ENCODE measurements at regions not wholly inside any gene's neighbourhood (a gene's known extent, or its start where the extent isn't known, plus 50 kb on each side); places are given as distances from the start of the nearest gene placed in this dataset.

DNA sequence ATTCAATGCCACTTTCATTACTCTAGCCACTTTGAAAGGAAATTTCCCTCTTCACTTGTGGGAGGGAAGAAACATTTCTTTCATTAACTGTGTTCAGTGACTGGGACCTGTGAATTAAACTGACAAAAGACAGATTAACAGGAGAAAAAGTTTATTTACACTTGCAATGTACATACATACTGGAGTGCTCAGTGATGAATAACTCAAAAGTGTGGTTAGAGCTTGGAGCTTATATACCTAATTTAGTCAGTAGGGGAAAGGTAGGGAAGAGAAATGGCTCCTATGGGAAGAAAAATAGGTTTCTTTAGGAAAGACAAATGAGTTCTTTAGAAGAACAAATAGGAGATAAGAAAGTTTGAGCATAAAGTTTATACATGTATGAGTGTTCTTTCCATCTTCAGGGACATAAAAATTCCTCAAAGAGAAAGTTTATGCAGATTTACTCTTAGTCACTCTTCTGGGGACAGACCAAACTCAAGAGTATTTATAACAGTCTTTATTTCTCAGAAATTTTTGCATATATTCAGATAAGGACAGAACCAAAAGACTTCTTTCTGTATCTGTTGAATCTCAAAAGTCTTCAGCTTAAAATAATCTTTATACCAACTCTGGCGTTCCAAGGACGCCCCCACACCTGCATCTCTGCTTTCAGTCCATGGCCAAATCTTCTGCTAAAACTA lies 120.0 kb upstream of the RAI14 start:
- no peak overlapping the region for H3K27ac ChIP-seq
- ATAC-seq (no peak), DNase-seq (no peak)
- intact Hi-C loops (cut with DNase I): loop anchor here (10.0 kb wide), 1 partner anchor 51 kb away; no protein-coding TSS in a partner anchor
- peaks cover 35% of the 10 kb centered on the region for H3K4me1 ChIP-seq
- no peaks in the 10 kb centered on the region for H3K27me3 ChIP-seq (ENCODE audit: low read depth)
- TF ChIP-seq, protein P1, sequence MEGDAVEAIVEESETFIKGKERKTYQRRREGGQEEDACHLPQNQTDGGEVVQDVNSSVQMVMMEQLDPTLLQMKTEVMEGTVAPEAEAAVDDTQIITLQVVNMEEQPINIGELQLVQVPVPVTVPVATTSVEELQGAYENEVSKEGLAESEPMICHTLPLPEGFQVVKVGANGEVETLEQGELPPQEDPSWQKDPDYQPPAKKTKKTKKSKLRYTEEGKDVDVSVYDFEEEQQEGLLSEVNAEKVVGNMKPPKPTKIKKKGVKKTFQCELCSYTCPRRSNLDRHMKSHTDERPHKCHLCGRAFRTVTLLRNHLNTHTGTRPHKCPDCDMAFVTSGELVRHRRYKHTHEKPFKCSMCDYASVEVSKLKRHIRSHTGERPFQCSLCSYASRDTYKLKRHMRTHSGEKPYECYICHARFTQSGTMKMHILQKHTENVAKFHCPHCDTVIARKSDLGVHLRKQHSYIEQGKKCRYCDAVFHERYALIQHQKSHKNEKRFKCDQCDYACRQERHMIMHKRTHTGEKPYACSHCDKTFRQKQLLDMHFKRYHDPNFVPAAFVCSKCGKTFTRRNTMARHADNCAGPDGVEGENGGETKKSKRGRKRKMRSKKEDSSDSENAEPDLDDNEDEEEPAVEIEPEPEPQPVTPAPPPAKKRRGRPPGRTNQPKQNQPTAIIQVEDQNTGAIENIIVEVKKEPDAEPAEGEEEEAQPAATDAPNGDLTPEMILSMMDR (IDR thresholded peaks at IDR 0.05): no peak
- H3K4me3 ChIP-seq: no peak overlapping the region
- H3K36me3 ChIP-seq: no peaks in the 10 kb centered on the region
- no peaks in the 10 kb centered on the region for H3K9me3 ChIP-seq

DNA sequence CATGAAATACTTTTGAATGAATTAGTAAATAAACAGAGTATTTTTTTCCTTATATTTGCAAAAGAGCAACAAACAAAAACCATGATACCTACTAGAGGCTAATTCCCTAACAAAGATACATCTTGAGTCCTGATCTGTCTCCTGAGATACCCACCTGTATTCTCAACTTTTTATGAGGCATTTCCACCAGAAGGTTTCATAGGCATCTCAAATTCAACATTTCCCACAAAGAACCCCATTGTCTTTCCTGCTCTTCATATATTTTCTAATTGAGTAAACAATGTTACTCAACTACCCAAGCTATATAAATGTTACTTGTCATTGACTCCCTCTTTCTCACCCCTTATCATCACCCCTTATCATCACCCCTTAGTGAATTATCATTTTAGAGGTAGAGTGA lies 119.4 kb upstream of the RAI14 start:
- TF ChIP-seq, protein P1 (IDR thresholded peaks at IDR 0.05): no peak
- DNase-seq: no peak
- peaks cover 30% of the 10 kb centered on the region for H3K4me1 ChIP-seq
- no peaks in the 10 kb centered on the region for H3K36me3 ChIP-seq
- intact Hi-C loops (cut with DNase I): loop anchor here (10.0 kb wide), 1 partner anchor 52 kb away; no protein-coding TSS in a partner anchor
- H3K27ac ChIP-seq: no peak overlapping the region
- H3K9me3 ChIP-seq: no peaks in the 10 kb centered on the region
- no peak overlapping the region for H3K4me3 ChIP-seq
- ATAC-seq: no peak
- no peaks in the 10 kb centered on the region for H3K27me3 ChIP-seq (ENCODE audit: low read depth)

DNA sequence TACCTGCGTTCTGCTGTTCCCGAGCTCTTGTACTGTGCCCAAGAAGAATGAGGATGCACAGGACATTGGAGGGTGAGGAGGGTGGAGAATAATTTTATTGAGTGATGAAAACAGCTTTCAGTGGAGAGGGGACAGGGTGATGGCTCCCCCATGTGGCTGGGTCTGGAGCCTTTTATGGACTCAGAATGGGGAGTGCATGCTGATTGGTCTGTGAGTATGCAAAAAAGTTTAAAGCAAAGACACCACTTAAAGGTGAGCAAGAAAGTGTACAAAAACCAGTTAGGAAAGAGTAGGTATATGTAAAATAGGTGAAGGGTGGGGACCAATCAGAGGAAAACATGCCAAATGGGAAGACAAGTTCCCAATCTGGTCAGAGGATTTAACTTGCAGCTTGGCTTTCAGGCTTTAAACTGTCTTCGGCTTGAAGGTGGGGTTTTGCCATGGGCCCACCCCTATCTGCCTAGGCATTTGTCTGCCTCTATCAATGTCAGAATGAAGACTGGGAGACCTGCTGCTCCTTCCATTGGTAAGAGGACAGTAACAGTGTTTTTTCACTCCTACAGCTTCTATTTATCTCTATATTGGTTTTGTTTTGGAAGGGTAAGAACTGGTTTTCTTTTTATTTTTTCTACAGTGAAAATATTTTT lies 118.0 kb upstream of the RAI14 start:
- TF ChIP-seq, protein P1 (IDR thresholded peaks at IDR 0.05): peak; percentile 49
- ATAC-seq (peak; percentile 30 to 62), DNase-seq (no peak)
- Histone ChIP-seq H3K27me3 (ENCODE audit: low read depth) (no peaks in the 10 kb centered on the region), H3K27ac (no peak overlapping the region), H3K4me1 (peaks cover 19% of the 10 kb centered on the region), H3K36me3 (no peaks in the 10 kb centered on the region), H3K4me3 (no peak overlapping the region), H3K9me3 (no peaks in the 10 kb centered on the region)
- intact Hi-C loops (cut with DNase I): loop anchor here (10.0 kb wide), 1 partner anchor 53 kb away; no protein-coding TSS in a partner anchor

DNA sequence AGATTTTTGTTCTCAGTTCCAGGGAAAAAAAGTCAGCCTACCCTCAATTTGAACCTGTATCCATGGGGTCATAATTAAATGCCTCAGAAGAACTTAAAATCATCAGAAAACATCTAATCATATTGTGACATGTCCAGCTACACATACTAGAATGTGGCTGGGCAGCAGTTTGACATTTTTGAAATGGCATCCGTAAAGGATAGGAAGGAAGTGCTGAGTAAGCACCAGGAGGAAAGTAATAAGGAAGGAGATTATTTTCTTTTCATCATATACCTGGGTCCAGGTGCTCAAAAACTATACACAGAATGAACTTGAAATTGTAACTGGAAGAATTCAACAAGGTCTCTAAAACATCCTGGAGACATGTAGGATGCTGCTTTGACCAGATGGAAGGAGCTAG lies 116.9 kb upstream of the RAI14 start:
- intact Hi-C loops (cut with DNase I): loop anchor here (10.0 kb wide), 1 partner anchor 54 kb away; no protein-coding TSS in a partner anchor
- H3K9me3 ChIP-seq: no peaks in the 10 kb centered on the region
- TF ChIP-seq, protein P1 (IDR thresholded peaks at IDR 0.05): no peak
- DNase-seq (no peak), ATAC-seq (no peak)
- no peak overlapping the region for H3K4me3 ChIP-seq
- H3K36me3 ChIP-seq: no peaks in the 10 kb centered on the region
- peaks cover 11% of the 10 kb centered on the region for H3K4me1 ChIP-seq
- no peaks in the 10 kb centered on the region for H3K27me3 ChIP-seq (ENCODE audit: low read depth)
- H3K27ac ChIP-seq: no peak overlapping the region

DNA sequence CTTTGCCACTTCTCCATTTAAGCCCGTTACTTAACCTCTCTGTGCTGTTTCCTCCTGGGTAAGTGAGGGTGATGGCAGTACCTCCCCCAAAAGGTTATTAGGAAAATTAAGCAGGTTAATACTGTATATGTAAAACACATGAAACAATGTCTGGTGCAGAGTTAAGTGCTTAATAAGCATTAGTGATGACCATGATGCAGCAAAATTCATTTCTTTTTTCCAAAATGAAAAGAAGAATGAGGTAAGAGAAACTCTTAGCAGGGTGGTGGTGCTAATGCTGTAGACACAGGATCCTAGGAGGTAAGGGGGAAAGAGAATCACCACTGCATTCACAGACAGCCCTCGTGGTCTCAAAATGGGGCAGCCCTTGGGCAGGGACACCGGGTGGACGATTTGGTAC lies 115.1 kb upstream of the RAI14 start:
- H3K4me1 ChIP-seq: no peaks in the 10 kb centered on the region
- no peaks in the 10 kb centered on the region for H3K9me3 ChIP-seq
- no peaks in the 10 kb centered on the region for H3K36me3 ChIP-seq
- intact Hi-C loops (cut with DNase I): no loop called here
- ATAC-seq: no peak
- no peak overlapping the region for H3K27ac ChIP-seq
- no peaks in the 10 kb centered on the region for H3K27me3 ChIP-seq (ENCODE audit: low read depth)
- no peak overlapping the region for H3K4me3 ChIP-seq
- TF ChIP-seq, protein P1 (IDR thresholded peaks at IDR 0.05): no peak
- DNase-seq: no peak
